GM12878 (cell line): ENCODE measurements at regions not wholly inside any gene's neighbourhood (a gene's known extent, or its start where the extent isn't known, plus 50 kb on each side); places are given as distances from the start of the nearest gene placed in this dataset.

ENCODE experiments used
- ATAC-seq: fragments of 200-7000 bp; cut with Tn5 transposase; 3 replicates; pipeline ENCODE4 v1.9.1; 2020; ENCODE audit warnings: mild to moderate bottlenecking, moderate library complexity
- BruUV-seq: library from RNA; stranded (reverse); fragments of 400-500 nt; replicated peaks from 2 replicates; lab custom pipeline; 2021; lab: Mats Ljungman, UMichigan
- CTCF ChIA-PET: fragments of 300-600 bp; sonication (Branson Sonifier 250); formaldehyde crosslinking; extraction: SDS; loops from one replicate; lab custom pipeline; 2021; ENCODE audit warnings: inconsistent platforms; lab: Yijun Ruan, JAX
- POLR2A ChIA-PET: fragments of 350-600 bp; formaldehyde crosslinking; extraction: SDS; loops from one replicate; lab custom pipeline; 2021; ENCODE audit warnings: inconsistent platforms; lab: Charles Lee
- RAD21 ChIA-PET: fragments of 300-600 bp; sonication (Branson Sonifier 250); formaldehyde crosslinking; loops from one replicate; lab custom pipeline; 2023; ENCODE audit warnings: antibody characterized with exemption; ENCODE audit not compliant: unreplicated experiment; lab: Charles Lee
- SMC1A ChIA-PET: fragments of 300-600 bp; sonication (Branson Sonifier 250); formaldehyde crosslinking; loops from one replicate; lab custom pipeline; 2023; ENCODE audit not compliant: unreplicated experiment, uncharacterized antibody; lab: Charles Lee
- DNase-seq: peaks from one replicate; pipeline ENCODE4 v3.0.0-alpha.2; 2011; ENCODE audit warnings: low read depth, low spot score
- FAIRE-seq: peaks from 3 replicates; lab custom pipeline; 2011; peaks lifted over from hg19 to GRCh38; lab: Jason Lieb, UNC
- H2AFZ ChIP-seq: 2 replicates; pipeline ENCODE4 v1.6.0; 2011; ENCODE audit warnings: low read depth, low read length, control low read depth; ENCODE audit not compliant: control insufficient read depth
- H3K27ac ChIP-seq: 2 replicates; pipeline ENCODE4 v1.5.1; 2011; ENCODE audit warnings: control low read depth; ENCODE audit not compliant: control insufficient read depth, insufficient read depth
- H3K27me3 ChIP-seq, 2 experiments: replicated peaks in 1 of 2; 2 replicates each; pipeline versions ENCODE4 v1.6.0 to v1.6.1; 2011; ENCODE audit warnings: low read length in 1 of 2; ENCODE audit not compliant: control insufficient read depth in 2 of 2, insufficient read depth in 2 of 2
- H3K36me3 ChIP-seq, 2 experiments: 2 replicates each; pipeline ENCODE4 v1.5.1; 2011; ENCODE audit warnings: low read length in 1 of 2; ENCODE audit not compliant: control insufficient read depth in 2 of 2, insufficient read depth in 2 of 2
- H3K4me1 ChIP-seq: 2 replicates; pipeline ENCODE4 v1.6.1; 2011; ENCODE audit warnings: mild to moderate bottlenecking, low read length, moderate library complexity, mixed read lengths; ENCODE audit not compliant: control insufficient read depth, insufficient read depth
- H3K4me2 ChIP-seq: 2 replicates; pipeline ENCODE4 v1.6.0; 2011; ENCODE audit warnings: control low read depth; ENCODE audit not compliant: control insufficient read depth, insufficient read depth
- H3K4me3 ChIP-seq: fragments of 200-600 bp; sonication (generic); 2 replicates; pipeline ENCODE4 v1.5.1; 2016
- H3K79me2 ChIP-seq: 2 replicates; pipeline ENCODE4 v1.6.0; 2011; ENCODE audit warnings: low read length; ENCODE audit not compliant: control insufficient read depth, insufficient read depth
- H3K9ac ChIP-seq: 2 replicates; pipeline ENCODE4 v1.8.0; 2011; ENCODE audit warnings: low read length, control low read depth, mixed read lengths; ENCODE audit not compliant: control insufficient read depth, insufficient read depth
- H3K9me3 ChIP-seq: replicated peaks from 3 replicates; pipeline ENCODE4 v1.5.1; 2011; ENCODE audit warnings: mild to moderate bottlenecking, low read length; ENCODE audit not compliant: control insufficient read depth, insufficient read depth
- H4K20me1 ChIP-seq: 2 replicates; pipeline ENCODE4 v1.6.0; 2011; ENCODE audit not compliant: control insufficient read depth, insufficient read depth
- BCLAF1 ChIP-seq: fragments of 450-650 bp; IDR thresholded peaks from 2 replicates; pipeline ENCODE4 v1.6.1; 2017; ENCODE audit warnings: antibody characterized with exemption, mild to moderate bottlenecking, moderate library complexity
- CBX3 ChIP-seq: fragments of 200-600 bp; sonication (generic); IDR thresholded peaks from 2 replicates; pipeline ENCODE4 v1.6.1; 2016; ENCODE audit warnings: low read depth, borderline replicate concordance
- E4F1 ChIP-seq: fragments of 450-650 bp; IDR thresholded peaks from 2 replicates; pipeline ENCODE4 v1.6.1; 2018; ENCODE audit warnings: borderline replicate concordance, mild to moderate bottlenecking; ENCODE audit not compliant: partially characterized antibody
- FOS ChIP-seq: IDR thresholded peaks from 3 replicates; pipeline ENCODE4 v1.6.1; 2011; ENCODE audit warnings: borderline replicate concordance; ENCODE audit not compliant: insufficient read length; ENCODE audit errors: extremely low read depth
- FOXK2 ChIP-seq: fragments of 450-650 bp; IDR thresholded peaks from 2 replicates; pipeline ENCODE4 v1.6.1; 2017; ENCODE audit warnings: mild to moderate bottlenecking, moderate library complexity
- NR2F1 ChIP-seq: fragments of 450-650 bp; conservative IDR thresholded peaks from 2 replicates; pipeline ENCODE4 v1.6.1; 2017; ENCODE audit warnings: mild to moderate bottlenecking
- RCOR1 ChIP-seq: conservative IDR thresholded peaks from 2 replicates; pipeline ENCODE4 v1.6.1; 2012; ENCODE audit warnings: low read depth, low read length, improper control_type of control experiment
- RFX5 ChIP-seq: IDR thresholded peaks from 2 replicates; pipeline ENCODE4 v1.6.1; 2011; ENCODE audit warnings: low read depth, low read length, improper control_type of control experiment
- SUPT20H ChIP-seq: IDR thresholded peaks from 2 replicates; pipeline ENCODE4 v1.6.1; 2011; ENCODE audit warnings: low read depth, mild to moderate bottlenecking, low read length, moderate library complexity, borderline replicate concordance; ENCODE audit not compliant: control insufficient read depth
- TCF7 ChIP-seq: IDR thresholded peaks from 2 replicates; pipeline ENCODE4 v1.6.1; 2014; ENCODE audit warnings: antibody characterized with exemption, borderline replicate concordance
- ZBTB33 ChIP-seq: fragments of 450-650 bp; IDR thresholded peaks from 2 replicates; pipeline ENCODE4 v1.6.1; 2017; ENCODE audit warnings: mild to moderate bottlenecking
- WGBS: methylation state at CpG from one replicate; pipeline ENCODE4 v1.1.6; 2016; ENCODE audit warnings: low lambda C conversion rate; ENCODE audit not compliant: insufficient replicate concordance, insufficient coverage; ENCODE audit errors: missing lambda C conversion rate; 5-methylcytosine and 5-hydroxymethylcytosine counted together
- in situ Hi-C: fragments of 300-500 bp; cut with MboI; formaldehyde crosslinking; loops from 9 replicates; pipeline ENCODE4 v1.14.3; 2018; ENCODE audit warnings: mixed read lengths
- intact Hi-C: fragments of 100-400 bp; cut with micrococcal nuclease; formaldehyde crosslinking; loops from one replicate; pipeline ENCODE4 v1.14.2; 2022; ENCODE audit not compliant: unreplicated experiment

GRCh38 chr11:87490671-87491070 lies 452.9 kb downstream of the TMEM135 start:
- no peak for DNase-seq
- no peaks in the 10 kb centered on the region for H3K4me1 ChIP-seq
- H3K4me3 ChIP-seq: no peak overlapping the region
- no peaks in the 10 kb centered on the region for H3K9me3 ChIP-seq
- no peaks in the 10 kb centered on the region for H4K20me1 ChIP-seq
- no peak overlapping the region for H3K9ac ChIP-seq
- intact Hi-C loops: no loop called here
- H3K36me3 ChIP-seq: no peaks in the 10 kb centered on the region
- no peak for FAIRE-seq
- no peaks in the 10 kb centered on the region for H3K27me3 ChIP-seq
- no peaks in the 10 kb centered on the region for H3K79me2 ChIP-seq
- in situ Hi-C loops: no loop called here
- SMC1A ChIA-PET: no interaction called here
- no peak for TF ChIP-seq RFX5
- no peak for TF ChIP-seq SUPT20H
- no peak for TF ChIP-seq TCF7
- TF ChIP-seq CBX3: no peak
- RAD21 ChIA-PET: no interaction called here
- H3K4me2 ChIP-seq: no peak overlapping the region
- no peak for ATAC-seq
- CTCF ChIA-PET: interaction anchor here (1.5 kb wide), 1 partner anchor 137 kb away, joined by 3 read pairs; no protein-coding TSS in a partner anchor
- no peak overlapping the region for H2AFZ ChIP-seq
- POLR2A ChIA-PET: no interaction called here
- H3K27ac ChIP-seq: no peak overlapping the region
- BruUV-seq: no TSS peak

GRCh38 chr11:87484566-87484965 lies 446.8 kb downstream of the TMEM135 start:
- no peak for FAIRE-seq
- Histone ChIP-seq H3K27ac (no peak overlapping the region), H3K9ac (no peak overlapping the region), H2AFZ (no peak overlapping the region), H3K4me3 (no peak overlapping the region), H3K9me3 (no peaks in the 10 kb centered on the region), H3K36me3 (no peaks in the 10 kb centered on the region), H4K20me1 (no peaks in the 10 kb centered on the region), H3K4me2 (no peak overlapping the region), H3K4me1 (no peaks in the 10 kb centered on the region), H3K27me3 (no peaks in the 10 kb centered on the region), H3K79me2 (no peaks in the 10 kb centered on the region)
- CTCF ChIA-PET: interaction anchor here (0.6 to 1.1 kb wide), 2 partner anchors 21 to 29 kb away, joined by 3 read pairs; no protein-coding TSS in a partner anchor
- no peak for ATAC-seq
- no peak for DNase-seq
- in situ Hi-C loops: no loop called here
- BruUV-seq: no TSS peak
- WGBS: 46% methylated on average over 3 of the region's 3 CpGs
- RAD21 ChIA-PET: no interaction called here
- intact Hi-C loops: no loop called here
- SMC1A ChIA-PET: interaction anchor here (1.1 kb wide), 1 partner anchor 17 kb away, joined by 3 read pairs; no protein-coding TSS in a partner anchor
- POLR2A ChIA-PET: no interaction called here
- no peak for TF ChIP-seq BCLAF1
- no peak for TF ChIP-seq ZBTB33
- TF ChIP-seq FOXK2: no peak
- TF ChIP-seq FOS: no peak
- TF ChIP-seq RCOR1: no peak
- TF ChIP-seq NR2F1: no peak
- no peak for TF ChIP-seq E4F1
